Upper lobe of left lung (tissue), 6 donors: ENCODE measurements at regions not wholly inside any gene's neighbourhood (a gene's known extent, or its start where the extent isn't known, plus 50 kb on each side); places are given as distances from the start of the nearest gene placed in this dataset.

Source experiments
- ATAC-seq, 2 donors: fragments of 200-7000 bp; cut with Tn5 transposase; one replicate each; pipeline ENCODE4 v1.9.1; 2022; ENCODE audit warnings: mild to moderate bottlenecking in 2 of 2, moderate library complexity in 2 of 2; ENCODE audit not compliant: low FRiP score in 2 of 2
- DNase-seq, 2 donors: peaks; one replicate each; pipeline ENCODE4 v3.0.0-alpha.2; 2019 to 2020
- H3K27ac ChIP-seq, 4 donors: fragments of 200-600 bp; sonication (generic); one replicate each; pipeline ENCODE4 v1.5.1; 2016 to 2019
- H3K27me3 ChIP-seq, 4 donors: fragments of 200-600 bp; sonication (generic); one replicate each; pipeline ENCODE4 v1.5.1; 2017 to 2019
- H3K36me3 ChIP-seq, 4 donors: fragments of 200-600 bp; sonication (generic); one replicate each; pipeline ENCODE4 v1.5.1; 2016 to 2019
- H3K4me1 ChIP-seq, 4 donors: fragments of 200-600 bp; sonication (generic); one replicate each; pipeline ENCODE4 v1.5.1; 2018 to 2019
- H3K4me3 ChIP-seq, 4 donors: fragments of 200-600 bp; sonication (generic); one replicate each; pipeline ENCODE4 v1.5.1; 2017 to 2019; ENCODE audit warnings: mild to moderate bottlenecking in 2 of 4, moderate library complexity in 1 of 4
- H3K9me3 ChIP-seq, 4 donors: fragments of 200-600 bp; sonication (generic); one replicate each; pipeline ENCODE4 v1.5.1; 2018 to 2019
- EP300 ChIP-seq, 4 donors: sonication (generic); formaldehyde crosslinking; IDR thresholded peaks; one replicate each; pipeline ENCODE4 v1.5.1; 2017; ENCODE audit warnings: antibody characterized with exemption in 4 of 4, control low read depth in 2 of 4
- POLR2A ChIP-seq, 4 donors: fragments of 450-650 bp; IDR thresholded peaks; one replicate each; pipeline ENCODE4 v1.5.1; 2016 to 2017; ENCODE audit warnings: antibody characterized with exemption in 4 of 4, mild to moderate bottlenecking in 2 of 4
- POLR2AphosphoS5 ChIP-seq, 2 donors: sonication (generic); formaldehyde crosslinking; IDR thresholded peaks; one replicate each; pipeline ENCODE4 v1.5.1; 2017; ENCODE audit warnings: antibody characterized with exemption in 2 of 2
- WGBS, 2 donors: methylation state at CpG; one replicate each; pipeline ENCODE4 v1.1.5; 2017 to 2018; 5-methylcytosine and 5-hydroxymethylcytosine counted together
- TF ChIP-seq, protein P1 (sequence below), 6 experiments: fragments of 450-650 bp in 4 of 6; fragments of 200-600 bp in 2 of 6; sonication (generic) in 2 of 6; IDR thresholded peaks; one replicate each; pipeline ENCODE4 v1.5.1; 2016 to 2019; ENCODE audit warnings: antibody characterized with exemption in 6 of 6
- donor health status: DM: no; HTN: no; CAD: no; lungs with moderate emphysema.
- donor health status: DM: no; HTN: yes; CAD: no; lungs with severe emphysema.

DNA sequence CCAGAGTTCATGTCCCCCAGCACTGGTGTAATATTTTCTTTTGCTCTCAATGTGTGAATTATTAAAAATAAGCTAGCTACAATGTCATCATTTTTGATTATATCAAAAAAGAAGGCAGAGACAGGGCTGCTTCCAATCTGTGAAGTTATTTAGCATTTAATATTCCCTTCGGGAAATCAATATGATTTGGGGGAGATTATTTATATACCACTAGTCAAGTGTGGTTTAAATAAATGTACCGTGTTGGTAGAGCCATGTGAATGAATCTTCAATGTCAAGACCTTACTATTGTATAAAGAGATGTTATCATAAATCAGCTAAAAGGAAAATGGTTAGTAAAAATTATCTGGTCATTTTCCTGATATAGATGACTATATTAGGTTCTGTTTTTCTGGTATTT is 87.4 kb upstream of the MID1 start:
- H3K4me3 ChIP-seq, result no peak overlapping the region
- no peaks in the 10 kb centered on the region for H3K9me3 ChIP-seq
- ATAC-seq (no peak), DNase-seq (no peak)
- no peaks in the 10 kb centered on the region for H3K36me3 ChIP-seq
- no peak overlapping the region for H3K27ac ChIP-seq
- no peaks in the 10 kb centered on the region for H3K4me1 ChIP-seq
- TF ChIP-seq, protein P1, sequence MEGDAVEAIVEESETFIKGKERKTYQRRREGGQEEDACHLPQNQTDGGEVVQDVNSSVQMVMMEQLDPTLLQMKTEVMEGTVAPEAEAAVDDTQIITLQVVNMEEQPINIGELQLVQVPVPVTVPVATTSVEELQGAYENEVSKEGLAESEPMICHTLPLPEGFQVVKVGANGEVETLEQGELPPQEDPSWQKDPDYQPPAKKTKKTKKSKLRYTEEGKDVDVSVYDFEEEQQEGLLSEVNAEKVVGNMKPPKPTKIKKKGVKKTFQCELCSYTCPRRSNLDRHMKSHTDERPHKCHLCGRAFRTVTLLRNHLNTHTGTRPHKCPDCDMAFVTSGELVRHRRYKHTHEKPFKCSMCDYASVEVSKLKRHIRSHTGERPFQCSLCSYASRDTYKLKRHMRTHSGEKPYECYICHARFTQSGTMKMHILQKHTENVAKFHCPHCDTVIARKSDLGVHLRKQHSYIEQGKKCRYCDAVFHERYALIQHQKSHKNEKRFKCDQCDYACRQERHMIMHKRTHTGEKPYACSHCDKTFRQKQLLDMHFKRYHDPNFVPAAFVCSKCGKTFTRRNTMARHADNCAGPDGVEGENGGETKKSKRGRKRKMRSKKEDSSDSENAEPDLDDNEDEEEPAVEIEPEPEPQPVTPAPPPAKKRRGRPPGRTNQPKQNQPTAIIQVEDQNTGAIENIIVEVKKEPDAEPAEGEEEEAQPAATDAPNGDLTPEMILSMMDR (IDR thresholded peaks at IDR 0.05), result no peak
- TF ChIP-seq POLR2AphosphoS5 (IDR thresholded peaks at IDR 0.05) (no peak), EP300 (IDR thresholded peaks at IDR 0.05) (no peak), POLR2A (IDR thresholded peaks at IDR 0.05) (no peak)
- 66 to 78% methylated on average over 2 of the region's 2 CpGs for WGBS, 2 donors
- no peaks in the 10 kb centered on the region for H3K27me3 ChIP-seq

DNA sequence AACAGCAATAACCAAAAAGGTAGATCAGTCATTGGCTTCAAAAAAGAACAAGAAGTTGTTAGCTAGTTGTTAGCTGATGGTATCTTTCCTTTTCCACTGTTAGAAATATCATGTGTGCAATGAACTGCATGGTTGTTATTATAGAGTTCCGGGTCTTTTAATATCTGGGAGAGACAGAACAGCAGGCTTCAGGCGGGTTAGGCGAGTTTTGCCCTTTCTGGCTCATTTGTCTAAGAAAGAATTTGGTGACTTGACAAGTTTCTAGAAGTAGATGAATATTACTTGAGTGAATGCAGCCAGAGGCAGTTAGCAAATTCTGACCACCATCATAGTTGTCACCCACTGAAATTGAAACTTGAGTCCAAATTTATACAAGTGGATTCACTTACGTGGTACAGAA is 88.9 kb upstream of the MID1 start:
- H3K27ac ChIP-seq, result no peak overlapping the region
- no peak for ATAC-seq
- no peaks in the 10 kb centered on the region for H3K27me3 ChIP-seq
- no peaks in the 10 kb centered on the region for H3K4me1 ChIP-seq
- H3K36me3 ChIP-seq, result no peaks in the 10 kb centered on the region
- H3K4me3 ChIP-seq, result no peak overlapping the region
- H3K9me3 ChIP-seq, result no peaks in the 10 kb centered on the region
- no peak for DNase-seq
- TF ChIP-seq POLR2AphosphoS5 (IDR thresholded peaks at IDR 0.05) (no peak), EP300 (IDR thresholded peaks at IDR 0.05) (no peak), POLR2A (IDR thresholded peaks at IDR 0.05) (no peak)
- TF ChIP-seq, protein P1 (IDR thresholded peaks at IDR 0.05), result no peak
- 54 to 69% methylated on average over 4 of the region's 4 CpGs for WGBS, 2 donors

DNA sequence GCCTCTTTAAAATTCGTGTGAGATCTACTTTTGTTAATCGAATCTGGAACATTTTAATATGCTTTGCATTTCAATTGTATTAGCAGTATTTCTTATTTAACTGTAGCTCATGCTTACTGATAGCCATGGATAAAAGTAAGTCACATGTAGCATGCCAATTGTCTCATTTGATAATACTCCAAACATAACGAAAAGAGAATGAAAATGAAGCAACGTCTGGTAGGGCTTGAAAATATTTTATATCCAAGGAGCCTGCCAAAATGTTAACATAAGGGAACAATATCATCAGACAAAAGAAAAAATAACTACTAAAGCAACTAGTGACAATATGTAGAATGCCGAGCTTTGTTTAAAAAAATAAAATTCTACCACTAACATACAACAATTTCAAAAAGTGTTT is 94.1 kb upstream of the MID1 start:
- ATAC-seq (no peak), DNase-seq (no peak)
- TF ChIP-seq POLR2AphosphoS5 (IDR thresholded peaks at IDR 0.05) (no peak), POLR2A (IDR thresholded peaks at IDR 0.05) (no peak), EP300 (IDR thresholded peaks at IDR 0.05) (no peak)
- TF ChIP-seq, protein P1 (IDR thresholded peaks at IDR 0.05), result no peak
- no peaks in the 10 kb centered on the region for H3K4me1 ChIP-seq
- no peaks in the 10 kb centered on the region for H3K27me3 ChIP-seq
- WGBS, 2 donors, result 75 to 79% methylated on average over 5 of the region's 5 CpGs
- H3K36me3 ChIP-seq, result no peaks in the 10 kb centered on the region
- H3K4me3 ChIP-seq, result no peak overlapping the region
- no peak overlapping the region for H3K27ac ChIP-seq
- H3K9me3 ChIP-seq, result no peaks in the 10 kb centered on the region

DNA sequence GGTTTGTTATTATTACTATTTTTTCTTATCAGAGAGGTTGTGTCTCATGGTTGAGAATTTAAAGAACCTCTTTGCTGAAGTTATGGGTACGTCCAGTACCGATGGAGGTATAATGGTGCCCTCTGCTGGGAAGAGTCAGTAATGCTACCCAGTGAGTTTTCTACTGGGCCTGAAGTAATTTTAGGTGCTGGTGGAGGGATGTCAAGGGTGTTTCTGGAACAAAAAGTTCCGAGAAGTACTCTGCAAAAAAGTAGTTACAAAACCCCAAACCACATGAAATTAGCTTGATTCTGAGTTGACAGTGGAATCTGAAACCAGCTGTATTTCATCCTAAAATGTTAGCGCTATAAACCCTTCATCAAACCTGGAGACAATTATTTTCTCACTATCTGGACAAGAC is 102.5 kb upstream of the MID1 start:
- DNase-seq (peak in 1 of 2 donors; percentile 38), ATAC-seq (peak; percentile 78 to 88)
- Histone ChIP-seq H3K36me3 (no peaks in the 10 kb centered on the region), H3K9me3 (no peaks in the 10 kb centered on the region), H3K27ac (no peak overlapping the region), H3K4me1 (no peaks in the 10 kb centered on the region), H3K4me3 (no peak overlapping the region), H3K27me3 (no peaks in the 10 kb centered on the region)
- TF ChIP-seq POLR2A (IDR thresholded peaks at IDR 0.05) (no peak), EP300 (IDR thresholded peaks at IDR 0.05) (no peak), POLR2AphosphoS5 (IDR thresholded peaks at IDR 0.05) (no peak)
- TF ChIP-seq, protein P1 (IDR thresholded peaks at IDR 0.05), result peak; percentile 42 to 71 (median 62)
- WGBS, 2 donors, result 19 to 20% methylated on average over 4 of the region's 4 CpGs

DNA sequence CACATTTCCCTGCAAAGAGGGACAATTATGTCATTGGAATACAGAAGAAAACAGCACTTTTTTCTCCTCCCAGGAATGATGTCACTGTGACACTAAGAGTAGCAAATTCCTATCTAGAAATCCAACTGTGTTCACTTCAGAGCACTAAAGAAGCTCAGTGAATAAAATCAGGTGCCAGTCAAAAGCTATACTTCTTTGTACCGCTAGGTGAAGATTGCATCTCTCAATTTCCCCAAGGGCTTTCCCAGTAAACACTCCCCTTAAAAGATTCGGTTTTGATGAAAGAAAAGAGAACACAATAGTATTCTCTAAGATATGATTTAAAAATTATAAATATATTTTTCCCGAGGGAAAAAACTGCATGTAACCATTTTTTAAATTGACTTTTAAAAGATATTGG is 104.7 kb upstream of the MID1 start:
- no peaks in the 10 kb centered on the region for H3K9me3 ChIP-seq
- no peaks in the 10 kb centered on the region for H3K27me3 ChIP-seq
- H3K27ac ChIP-seq, result no peak overlapping the region
- H3K4me1 ChIP-seq, result no peaks in the 10 kb centered on the region
- no peak for DNase-seq
- no peak for ATAC-seq
- WGBS, 2 donors, result 37 to 68% methylated on average over 3 of the region's 3 CpGs
- H3K4me3 ChIP-seq, result no peak overlapping the region
- TF ChIP-seq, protein P1 (IDR thresholded peaks at IDR 0.05), result no peak
- TF ChIP-seq EP300 (IDR thresholded peaks at IDR 0.05) (no peak), POLR2AphosphoS5 (IDR thresholded peaks at IDR 0.05) (no peak), POLR2A (IDR thresholded peaks at IDR 0.05) (no peak)
- H3K36me3 ChIP-seq, result no peaks in the 10 kb centered on the region
